ENCODE measurements at regions not wholly inside any gene's neighbourhood (a gene's known extent, or its start where the extent isn't known, plus 50 kb on each side); places are given as distances from the start of the nearest gene placed in this dataset.
A peak's percentile ranks its signal among the peaks of the same experiment; 100 is the strongest.
"Not testable (repeated sequence)": the region's sequence is repeated elsewhere in the genome, so short reads cannot be mapped to it uniquely, and the experiment has no call there.

DNA sequence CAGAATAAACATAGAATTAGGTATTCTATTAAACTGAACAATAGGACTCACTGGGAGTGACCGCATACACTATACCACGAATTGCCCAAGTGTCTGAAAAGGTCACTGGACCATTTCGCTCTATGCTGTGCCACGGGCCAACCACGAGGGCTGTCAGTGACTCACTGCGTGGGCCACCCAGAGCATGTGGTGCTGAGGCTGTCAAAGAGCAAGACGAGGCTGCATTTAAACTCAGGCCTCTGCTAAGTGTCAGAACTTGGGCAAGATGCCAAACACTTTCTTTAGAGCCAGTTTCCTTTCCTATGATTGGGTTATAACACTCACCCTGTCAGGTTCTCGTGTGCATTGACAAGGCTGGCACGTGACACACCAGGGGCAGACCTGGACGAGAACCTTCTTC is 97.5 kb downstream of the SH3YL1 start:
- DNase-seq, result peak in 1 of 2 donors; percentile 13

- DNase-seq, result no peak
Observed at GRCh38 chr2:165530-165929, 98.3 kb downstream of the SH3YL1 start.

DNA sequence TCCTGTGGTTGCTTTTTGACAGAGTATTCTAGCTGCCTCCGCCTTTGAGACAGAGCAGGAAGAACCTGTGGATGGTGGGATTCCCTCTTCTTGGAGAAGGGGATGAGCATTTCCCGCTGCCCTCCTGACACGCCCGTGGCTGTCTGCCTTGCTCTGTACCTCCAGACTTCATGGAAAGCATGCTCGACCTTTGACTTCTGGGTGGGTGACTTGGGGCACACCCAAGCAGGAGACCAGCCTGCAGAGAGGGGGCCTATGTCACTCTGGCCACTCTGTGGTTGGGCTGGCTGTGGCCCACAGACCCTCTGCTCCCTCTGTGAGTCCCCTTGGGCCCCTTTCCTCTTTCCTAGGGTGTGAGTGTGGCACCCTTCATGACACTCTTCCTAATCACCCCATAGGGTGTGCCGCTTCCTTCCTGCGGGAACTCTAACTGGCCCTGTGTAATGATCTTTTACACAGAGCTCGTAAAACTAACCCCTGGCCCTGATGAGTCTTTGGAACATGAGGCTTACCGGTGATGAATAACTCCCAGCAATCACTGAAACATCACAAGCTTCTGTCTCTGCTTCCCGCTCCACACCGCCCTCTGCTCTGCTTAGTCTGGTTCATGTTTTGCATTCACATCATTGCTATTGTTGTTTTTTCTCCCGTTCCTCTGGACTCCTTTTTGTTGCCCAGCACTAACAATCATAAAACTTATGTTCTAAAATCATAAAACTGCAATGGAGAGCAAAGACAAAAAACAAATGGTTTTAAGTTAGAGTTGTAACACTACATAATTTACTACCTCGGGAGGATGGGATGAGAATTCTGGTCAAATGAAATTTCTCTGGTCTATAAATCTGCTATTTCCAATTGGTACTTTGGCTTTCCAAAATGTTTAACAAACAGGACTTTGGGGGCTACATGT is 101.1 kb downstream of the SH3YL1 start:
- no peak for DNase-seq

- DNase-seq, result no peak
Observed at GRCh38 chr2:161729-162128, 102.1 kb downstream of the SH3YL1 start.

DNA sequence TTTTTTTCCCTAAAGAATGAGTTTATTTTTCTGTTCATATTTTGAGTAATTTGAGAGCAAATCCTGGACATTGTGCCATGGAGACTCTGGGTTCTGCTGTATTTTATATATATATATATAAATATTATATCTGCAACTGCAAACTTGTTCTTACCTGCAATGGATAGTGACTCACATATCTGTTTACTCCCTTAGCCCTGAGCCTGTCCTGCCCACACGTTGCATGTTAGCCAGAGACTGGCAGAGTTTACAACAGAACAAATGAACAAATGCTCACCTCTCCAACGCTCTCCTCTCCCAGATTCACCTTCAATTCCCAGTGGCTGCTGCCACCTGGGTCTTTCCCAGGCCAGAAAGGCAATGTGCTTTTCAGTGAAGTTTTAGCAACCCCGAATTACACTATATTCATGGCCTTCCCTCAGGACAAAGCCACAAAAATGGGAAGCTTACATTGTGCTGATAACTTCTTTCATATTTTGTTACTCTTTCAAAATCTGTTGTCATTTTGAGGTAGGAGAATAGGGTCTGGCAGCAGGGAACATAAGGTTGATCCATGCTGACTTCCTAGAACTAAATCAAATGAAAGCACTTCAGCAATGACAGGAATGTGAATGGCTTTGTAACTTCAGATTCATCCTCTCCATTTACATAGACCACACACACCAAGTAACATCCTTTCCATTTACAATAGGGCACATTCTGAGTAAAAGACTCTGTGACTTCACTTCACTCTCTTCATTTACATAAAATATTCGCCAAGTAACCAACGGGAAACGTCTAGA is 105.4 kb upstream of the FAM110C start:
- DNase-seq, result no peak

- DNase-seq, result no peak
Observed at GRCh38 chr2:145407-145806, 99.1 kb upstream of the FAM110C start.

DNA sequence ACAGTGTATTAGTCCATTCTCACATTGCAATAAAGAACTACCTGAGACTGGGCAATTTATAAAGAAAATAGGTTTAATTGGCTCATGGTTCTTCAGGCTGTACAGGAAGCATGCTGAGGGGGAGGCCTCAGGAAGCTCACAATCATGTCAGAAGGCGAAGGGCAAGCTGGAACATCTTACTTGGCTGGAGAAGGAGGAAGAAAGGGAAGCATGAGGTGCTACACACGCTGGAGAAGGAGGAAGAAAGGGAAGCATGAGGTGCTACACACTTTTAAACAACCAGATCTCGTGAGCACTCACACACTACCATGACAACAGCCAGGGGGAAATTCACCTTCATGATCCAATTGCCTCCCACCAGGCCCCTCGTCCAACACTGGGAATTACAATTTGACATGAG is 95.3 kb upstream of the FAM110C start:
- DNase-seq, result no peak

- DNase-seq, result no peak
Observed at GRCh38 chr2:136666-137065, 90.4 kb upstream of the FAM110C start.

DNA sequence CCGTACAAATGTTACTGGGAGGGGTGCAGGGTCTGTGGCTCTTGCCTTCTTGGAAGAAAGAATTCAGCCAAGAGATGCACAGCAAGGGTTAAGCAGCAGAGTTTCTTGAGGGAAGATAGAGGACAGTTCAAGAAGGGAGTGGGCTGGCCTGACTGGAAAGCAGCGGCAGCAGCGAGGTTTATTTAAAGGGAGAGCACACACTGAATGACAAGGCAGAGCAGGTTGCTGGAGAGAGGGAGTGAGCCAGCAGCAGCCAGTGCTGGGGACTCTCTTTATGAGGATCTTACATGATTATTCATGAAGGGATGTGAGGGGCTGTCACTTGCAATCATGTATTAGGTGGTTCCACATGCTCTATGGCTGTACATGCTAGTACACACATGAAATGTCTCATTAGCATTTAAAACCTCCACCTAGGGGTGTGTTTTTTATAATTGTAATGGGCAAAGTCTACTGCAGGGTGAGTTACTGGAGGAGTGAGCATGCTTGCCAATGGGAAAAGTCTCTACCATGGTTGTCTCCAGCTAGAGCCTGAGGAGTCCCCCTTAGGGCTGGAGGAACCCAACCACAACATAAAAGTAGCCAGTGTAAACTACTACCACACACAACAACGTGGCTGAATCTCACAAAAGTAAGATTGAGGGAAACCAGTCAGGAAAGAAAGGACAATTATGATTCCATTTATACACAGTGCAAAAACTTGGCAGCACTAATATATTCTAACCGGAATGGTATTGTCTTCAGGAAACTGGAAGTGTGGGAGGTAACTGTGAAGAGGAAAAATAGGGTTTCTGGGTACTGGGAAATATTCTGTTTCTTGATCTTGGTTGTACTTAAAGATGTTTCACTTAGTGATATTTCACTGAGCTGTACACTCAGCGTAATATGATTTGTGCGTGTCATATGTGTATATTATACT is 87.6 kb upstream of the FAM110C start:
- DNase-seq, result no peak

- not testable (repeated sequence) for DNase-seq
Observed at GRCh38 chr2:126769-127168, 80.5 kb upstream of the FAM110C start.

DNA sequence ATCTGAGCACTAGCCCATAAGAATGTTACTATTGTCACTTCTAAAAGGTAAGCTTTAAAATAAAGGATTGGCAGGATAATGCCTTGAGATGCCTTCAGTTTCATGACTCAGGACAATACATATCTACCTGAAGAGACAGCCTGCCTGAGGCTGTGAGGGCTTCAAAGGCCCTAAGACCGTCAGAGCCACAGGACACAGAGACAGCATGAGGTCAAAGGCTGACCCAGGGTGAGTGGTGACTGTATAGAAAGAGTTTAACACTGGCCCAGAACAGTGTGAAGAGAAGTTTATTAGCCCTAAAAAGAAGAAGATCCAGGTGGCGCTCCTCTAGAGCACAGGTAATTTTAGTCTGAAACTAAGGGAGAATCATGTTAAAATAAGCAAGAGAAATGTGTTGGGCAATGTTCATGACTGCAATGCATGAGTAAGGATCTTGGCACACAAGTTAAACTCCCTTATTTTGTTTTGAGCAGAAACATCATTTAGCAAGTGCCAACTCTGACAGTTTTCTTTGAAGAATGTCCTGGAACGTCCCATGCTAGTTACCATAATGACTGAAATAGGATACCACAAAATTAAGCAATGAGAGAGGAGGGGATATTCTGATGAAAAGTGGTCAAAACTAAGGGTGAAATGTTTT is 78.1 kb upstream of the FAM110C start:
- DNase-seq, result no peak

DNA sequence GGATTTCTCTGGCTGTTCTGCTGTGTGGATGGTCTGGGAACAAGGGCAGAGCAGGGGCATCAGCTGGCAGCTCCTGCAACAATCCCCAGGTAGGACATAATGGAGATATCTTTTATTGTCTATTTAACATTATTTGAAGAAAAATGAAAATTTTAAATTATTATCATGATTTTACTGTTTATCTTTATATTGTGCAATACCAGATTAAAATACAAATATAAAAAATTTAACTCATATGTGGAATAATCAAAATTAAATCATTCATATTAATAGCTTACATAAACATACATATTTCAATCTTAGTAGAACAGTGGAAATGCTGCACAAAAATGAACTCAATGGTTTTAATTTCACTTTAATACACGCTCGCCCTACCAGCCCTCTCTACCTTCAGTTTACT is 70.6 kb upstream of the FAM110C start:
- DNase-seq, result no peak

DNA sequence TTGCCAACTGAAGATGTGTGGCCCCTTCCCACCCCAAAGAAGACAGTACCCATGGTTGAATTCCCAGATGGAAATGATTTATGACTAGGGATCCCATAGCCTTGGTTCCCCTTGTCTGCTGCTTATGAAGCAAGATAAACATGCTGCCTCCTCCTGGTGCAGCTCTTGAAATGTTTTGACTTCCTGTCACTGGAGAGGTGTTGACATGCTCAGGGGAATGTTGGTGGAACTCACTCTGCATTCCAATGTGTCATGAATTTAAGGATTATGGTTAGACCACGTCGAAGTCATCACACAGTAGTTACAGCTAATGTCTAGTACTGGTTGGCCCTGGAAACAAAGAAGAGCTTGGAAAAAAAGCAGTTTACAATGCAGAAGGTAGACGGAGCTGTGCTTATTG is 69.0 kb upstream of the FAM110C start:
- DNase-seq, result no peak

GRCh38 chr2:114616-115015 is 68.3 kb upstream of the FAM110C start:
- no peak for DNase-seq

GRCh38 chr2:109998-110397 is 63.7 kb upstream of the FAM110C start:
- DNase-seq, result no peak

GRCh38 chr2:108920-109809 is 62.9 kb upstream of the FAM110C start:
- DNase-seq, result no peak

DNA sequence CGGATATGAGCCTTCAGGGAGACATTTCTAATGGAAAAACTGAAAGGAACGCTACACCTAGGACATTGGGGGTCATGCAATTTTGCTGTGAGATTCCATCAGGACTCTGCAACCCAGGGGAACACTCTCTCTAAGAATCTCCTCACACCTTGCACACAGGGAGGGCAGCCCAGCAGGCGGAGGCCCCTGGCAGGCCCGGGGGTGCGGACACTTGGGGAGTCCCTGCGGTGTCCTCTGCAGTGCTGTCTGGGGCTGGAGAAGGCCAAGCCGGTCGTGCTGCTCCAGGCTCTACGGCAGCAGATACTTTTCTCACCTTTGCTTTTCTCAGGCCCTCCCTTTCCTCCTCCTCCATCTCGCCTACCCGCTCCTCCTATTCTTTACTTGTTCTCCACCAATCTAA is 54.7 kb upstream of the FAM110C start:
- no peak for DNase-seq
